Fibroblast of pulmonary artery (primary cell): ENCODE measurements at regions not wholly inside any gene's neighbourhood (a gene's known extent, or its start where the extent isn't known, plus 50 kb on each side); places are given as distances from the start of the nearest gene placed in this dataset.

Experiments
- DNase-seq: peaks from one replicate; pipeline ENCODE4 v3.0.0-alpha.2; 2010; ENCODE audit warnings: low read depth
- H3K4me3 ChIP-seq: replicated peaks from 2 replicates; pipeline ENCODE4 v1.5.1; 2011; ENCODE audit warnings: low read depth, mild to moderate bottlenecking, control low read depth, low read length, moderate library complexity
- CTCF ChIP-seq: IDR thresholded peaks from 2 replicates; pipeline ENCODE4 v1.5.1; 2011; ENCODE audit warnings: mild to moderate bottlenecking, control low read depth, low read length, inconsistent platforms; ENCODE audit errors: missing control alignments

- TF ChIP-seq CTCF, result no peak
- no peak for DNase-seq
- no peak overlapping the region for H3K4me3 ChIP-seq
These were observed 59.8 kb upstream of the KCNA1 start for GRCh38 chr12:4849795-4850345.

DNA sequence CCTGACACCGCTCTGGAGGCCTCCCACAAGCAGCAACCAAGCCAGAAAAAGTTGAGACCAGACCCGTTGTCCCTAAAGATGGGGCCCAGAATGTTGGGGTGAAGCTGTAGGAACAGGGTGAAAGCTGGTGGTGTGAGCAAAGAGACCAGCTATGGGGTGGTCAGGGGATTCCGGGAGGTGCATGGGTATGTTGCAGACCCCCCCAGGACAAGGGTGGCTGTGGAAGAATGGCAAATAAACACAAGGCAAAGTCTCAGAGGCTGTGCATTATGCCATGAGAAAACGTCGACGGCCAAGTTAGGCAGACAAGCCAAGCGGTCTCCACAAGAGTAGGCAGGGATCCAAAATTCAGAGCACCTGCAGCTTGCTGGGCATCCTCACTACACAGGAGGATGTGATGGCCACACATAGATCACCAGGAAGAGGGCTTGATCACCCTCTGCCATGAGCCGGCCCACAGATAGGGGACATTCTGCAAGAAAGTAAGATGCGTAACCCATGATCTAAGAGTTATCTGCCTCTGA lies 58.8 kb upstream of the KCNA1 start:
- H3K4me3 ChIP-seq, result no peak overlapping the region
- no peak for DNase-seq
- no peak for TF ChIP-seq CTCF

DNA sequence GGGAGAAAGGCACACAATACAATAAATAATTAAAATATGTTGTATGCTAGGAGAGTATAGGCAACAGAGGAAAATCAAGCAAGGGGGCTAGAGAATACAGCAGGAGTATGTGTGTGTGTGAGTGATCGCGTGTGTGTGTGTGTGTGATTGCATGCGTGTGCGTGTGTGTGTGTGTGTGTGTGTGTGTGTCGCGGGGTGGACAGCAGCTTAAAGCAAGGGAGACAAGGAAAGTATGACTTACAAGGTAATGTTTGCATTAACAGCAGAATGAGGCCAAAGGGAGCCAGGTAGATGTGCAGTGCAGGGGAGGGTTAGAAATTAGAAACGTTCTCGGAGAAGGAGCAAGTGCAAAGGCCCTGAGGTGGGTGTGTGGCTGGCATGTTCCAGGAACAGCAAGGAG lies 57.4 kb upstream of the KCNA1 start:
- DNase-seq, result no peak
- no peak overlapping the region for H3K4me3 ChIP-seq
- TF ChIP-seq CTCF, result no peak

DNA sequence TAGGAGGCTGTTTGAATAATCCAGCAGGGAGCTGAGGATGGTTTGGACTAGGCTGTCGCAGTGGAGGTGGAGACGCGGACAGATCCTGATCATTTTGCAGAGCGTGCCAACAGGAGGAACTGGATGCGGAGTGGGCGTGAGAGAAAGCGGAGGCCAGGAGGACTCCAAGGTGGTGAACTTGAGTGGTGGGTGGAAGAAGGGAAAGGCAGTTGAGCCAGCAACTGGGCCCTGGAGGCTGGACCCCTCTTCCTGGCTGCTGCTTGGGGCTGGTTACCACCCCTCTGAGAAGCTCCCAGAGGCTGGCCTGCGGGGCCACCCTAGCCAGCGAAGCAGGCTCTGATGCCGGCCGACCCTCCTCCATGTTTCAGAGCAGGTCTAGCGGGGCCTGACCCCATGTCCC lies 56.8 kb upstream of the KCNA1 start:
- DNase-seq, result no peak
- no peak for TF ChIP-seq CTCF
- no peak overlapping the region for H3K4me3 ChIP-seq

GRCh38 chr12:4855121-4855924 lies 54.4 kb upstream of the KCNA1 start:
- no peak overlapping the region for H3K4me3 ChIP-seq
- peak; percentile 79 for TF ChIP-seq CTCF
- DNase-seq, result peak; percentile 82

DNA sequence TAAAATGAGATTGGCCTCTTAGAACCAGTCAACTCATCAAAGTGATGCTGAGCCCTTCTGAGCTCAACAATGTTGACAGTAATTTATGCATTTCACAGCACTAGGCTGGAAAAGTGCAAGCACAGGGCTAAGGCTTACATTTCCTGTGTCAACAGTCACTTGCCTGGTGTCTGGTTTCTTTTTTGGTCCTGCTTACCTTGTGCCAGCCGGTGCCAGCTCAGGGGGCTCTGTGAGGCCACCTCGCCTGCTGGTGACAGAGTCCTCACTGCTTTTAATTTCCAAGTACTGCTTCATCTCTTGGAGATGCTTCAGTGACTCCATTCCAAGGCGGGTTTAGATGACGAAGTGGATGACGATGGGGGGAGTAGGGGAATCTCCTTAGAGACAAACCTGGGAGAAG lies 53.1 kb upstream of the KCNA1 start:
- H3K4me3 ChIP-seq, result no peak overlapping the region
- no peak for TF ChIP-seq CTCF
- no peak for DNase-seq
